ENCODE measurements at regions not wholly inside any gene's neighbourhood (a gene's known extent, or its start where the extent isn't known, plus 50 kb on each side); places are given as distances from the start of the nearest gene placed in this dataset.
A peak's percentile ranks its signal among the peaks of the same experiment; 100 is the strongest.

GRCh38 chr10:29127037-29127700 is 161.7 kb upstream of the LYZL1 start:
- DNase-seq (ENCODE audit: low read depth, low spot score): no peak
- Histone ChIP-seq H3K27ac (ENCODE audit: low read depth, low read length) (no peak overlapping the region), H3K27me3 (ENCODE audit: control insufficient read depth, insufficient read depth, low read length) (peaks cover 3% of the 10 kb centered on the region), H3K4me3 (ENCODE audit: low read depth, low read length) (no peak overlapping the region), H3K9me3 (ENCODE audit: control insufficient read depth, insufficient read depth, low read length) (no peaks in the 10 kb centered on the region)
- no peak for TF ChIP-seq CTCF (IDR thresholded peaks at IDR 0.05; ENCODE audit: low read depth, low read length)
- CTCF ChIA-PET: interaction anchor here (1.7 to 3.2 kb wide), 3 partner anchors 8 to 463 kb away, joined by 6 to 31 read pairs (median 13); no protein-coding TSS in a partner anchor
- POLR2A ChIA-PET: interaction anchor here (0.8 kb wide), 1 partner anchor 463 kb away, joined by 3 read pairs; no protein-coding TSS in a partner anchor

GRCh38 chr10:29127731-29128130 is 161.1 kb upstream of the LYZL1 start:
- CTCF ChIA-PET: interaction anchor here (1.7 to 3.2 kb wide), 3 partner anchors 9 to 464 kb away, joined by 6 to 31 read pairs (median 13); no protein-coding TSS in a partner anchor
- Histone ChIP-seq H3K27me3 (ENCODE audit: control insufficient read depth, insufficient read depth, low read length) (peaks cover 3% of the 10 kb centered on the region), H3K9me3 (ENCODE audit: control insufficient read depth, insufficient read depth, low read length) (no peaks in the 10 kb centered on the region), H3K27ac (ENCODE audit: low read depth, low read length) (no peak overlapping the region), H3K4me3 (ENCODE audit: low read depth, low read length) (no peak overlapping the region)
- no peak for TF ChIP-seq CTCF (IDR thresholded peaks at IDR 0.05; ENCODE audit: low read depth, low read length)
- POLR2A ChIA-PET: no interaction called here
- no peak for DNase-seq (ENCODE audit: low read depth, low spot score)

- H3K27ac ChIP-seq (ENCODE audit: low read depth, low read length): no peak overlapping the region
- TF ChIP-seq CTCF (IDR thresholded peaks at IDR 0.05; ENCODE audit: low read depth, low read length): peak; percentile 73
- H3K27me3 ChIP-seq (ENCODE audit: control insufficient read depth, insufficient read depth, low read length): peaks cover 3% of the 10 kb centered on the region
- ChIA-PET CTCF (interaction anchor here (0.6 to 5.1 kb wide), 20 partner anchors 9 to 493 kb away, joined by 3 to 68 read pairs (median 4); no protein-coding TSS in a partner anchor), POLR2A (no interaction called here)
- no peak for DNase-seq (ENCODE audit: low read depth, low spot score)
- no peaks in the 10 kb centered on the region for H3K9me3 ChIP-seq (ENCODE audit: control insufficient read depth, insufficient read depth, low read length)
- H3K4me3 ChIP-seq (ENCODE audit: low read depth, low read length): no peak overlapping the region
Observed at GRCh38 chr10:29130190-29130673, 158.6 kb upstream of the LYZL1 start.

GRCh38 chr10:29131952-29132547 is 156.8 kb upstream of the LYZL1 start:
- Histone ChIP-seq H3K27ac (ENCODE audit: low read depth, low read length) (no peak overlapping the region), H3K4me3 (ENCODE audit: low read depth, low read length) (no peak overlapping the region), H3K9me3 (ENCODE audit: control insufficient read depth, insufficient read depth, low read length) (no peaks in the 10 kb centered on the region), H3K27me3 (ENCODE audit: control insufficient read depth, insufficient read depth, low read length) (peaks cover under 1% of the 10 kb centered on the region)
- TF ChIP-seq CTCF (IDR thresholded peaks at IDR 0.05; ENCODE audit: low read depth, low read length): no peak
- ChIA-PET CTCF (interaction anchor here (0.7 to 5.1 kb wide), 4 partner anchors 12 to 468 kb away, joined by 3 to 68 read pairs (median 12); no protein-coding TSS in a partner anchor), POLR2A (no interaction called here)
- no peak for DNase-seq (ENCODE audit: low read depth, low spot score)
